ENCODE measurements at regions not wholly inside any gene's neighbourhood (a gene's known extent, or its start where the extent isn't known, plus 50 kb on each side); places are given as distances from the start of the nearest gene placed in this dataset.
"Not testable (repeated sequence)": the region's sequence is repeated elsewhere in the genome, so short reads cannot be mapped to it uniquely, and the experiment has no call there.

DNA sequence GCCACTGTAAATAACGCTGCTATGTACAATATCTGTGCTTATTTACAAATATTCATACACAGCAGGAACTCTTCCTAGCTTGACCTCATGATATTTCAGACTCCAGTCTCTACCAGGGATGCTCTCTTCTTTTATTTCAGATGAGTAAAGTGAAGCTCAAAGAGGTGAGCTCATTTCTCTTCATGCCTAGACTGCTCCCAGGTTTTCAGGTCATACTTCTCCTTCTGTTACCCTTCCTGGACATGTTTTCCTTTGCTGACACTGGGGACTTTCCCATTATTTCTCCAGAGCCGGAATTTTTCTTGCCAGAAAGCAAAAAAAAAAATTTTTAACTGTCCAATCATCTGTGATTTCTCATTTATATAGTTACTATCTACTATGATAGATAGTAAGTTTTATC lies 147.2 kb upstream of the DST start:
- in situ Hi-C loops (cut with HindIII; ENCODE audit: low pct_unique_long_range_greater_than_20kb, low sequenced_read_pairs): no loop called here
- DNase-seq (ENCODE audit: low read depth): no peak

DNA sequence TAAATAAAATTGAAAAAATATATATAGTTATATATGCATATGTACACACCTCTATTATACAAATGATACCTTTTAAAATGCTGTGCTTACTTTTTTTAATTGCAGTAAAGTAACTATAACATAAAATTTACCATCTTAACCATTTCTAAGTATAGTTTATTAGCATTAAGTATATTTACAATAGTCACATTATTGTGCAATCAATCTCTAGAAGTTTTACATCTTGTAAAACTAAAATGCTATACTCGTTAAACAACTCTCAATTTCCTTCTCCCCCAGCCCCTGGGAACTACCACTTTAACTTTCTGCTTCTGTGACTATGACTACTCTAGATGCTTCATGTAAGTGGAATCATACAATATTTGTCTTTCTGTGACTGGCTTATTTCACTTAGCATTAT lies 146.7 kb upstream of the DST start:
- in situ Hi-C loops (cut with HindIII; ENCODE audit: low pct_unique_long_range_greater_than_20kb, low sequenced_read_pairs): no loop called here
- no peak for DNase-seq (ENCODE audit: low read depth)

DNA sequence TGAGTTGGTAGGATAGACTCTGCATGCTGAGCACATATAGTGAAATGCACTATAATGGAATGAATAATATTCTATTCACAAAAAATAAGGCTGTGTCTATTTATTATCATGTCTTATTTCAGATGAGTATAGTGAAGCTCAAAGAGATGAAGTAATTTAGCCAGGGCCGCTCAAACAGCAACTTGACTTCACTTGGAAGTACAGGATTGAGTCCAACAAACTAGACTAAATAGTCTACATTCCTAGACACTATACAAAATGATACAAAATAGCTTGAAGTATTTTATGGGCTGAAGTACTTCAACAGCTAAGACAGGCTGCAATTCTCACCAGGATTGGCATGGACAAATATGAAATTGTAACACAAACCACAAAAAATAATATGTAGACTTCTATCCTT lies 144.5 kb upstream of the DST start:
- in situ Hi-C loops (cut with HindIII; ENCODE audit: low pct_unique_long_range_greater_than_20kb, low sequenced_read_pairs): no loop called here
- no peak for DNase-seq (ENCODE audit: low read depth)

DNA sequence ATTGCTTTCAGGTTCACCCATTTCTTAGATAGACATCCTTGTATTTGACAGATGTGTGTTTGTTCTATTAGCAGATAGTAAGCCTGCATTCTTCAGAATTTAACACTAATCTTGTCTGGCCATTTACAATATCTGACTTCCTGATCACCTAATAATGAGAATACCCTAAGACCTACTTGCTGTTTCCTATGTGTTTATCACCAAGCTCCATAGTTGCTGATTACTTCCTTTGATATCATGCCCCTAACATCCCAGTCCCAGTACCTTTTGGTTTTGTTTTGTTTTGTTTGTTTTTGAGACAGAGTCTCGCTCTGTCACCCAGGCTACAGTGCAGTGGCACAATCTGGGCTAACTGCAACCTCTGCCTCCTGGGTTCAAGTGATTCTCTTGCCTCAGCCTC lies 143.6 kb upstream of the DST start:
- DNase-seq (ENCODE audit: low read depth): no peak
- in situ Hi-C loops (cut with HindIII; ENCODE audit: low pct_unique_long_range_greater_than_20kb, low sequenced_read_pairs): no loop called here

DNA sequence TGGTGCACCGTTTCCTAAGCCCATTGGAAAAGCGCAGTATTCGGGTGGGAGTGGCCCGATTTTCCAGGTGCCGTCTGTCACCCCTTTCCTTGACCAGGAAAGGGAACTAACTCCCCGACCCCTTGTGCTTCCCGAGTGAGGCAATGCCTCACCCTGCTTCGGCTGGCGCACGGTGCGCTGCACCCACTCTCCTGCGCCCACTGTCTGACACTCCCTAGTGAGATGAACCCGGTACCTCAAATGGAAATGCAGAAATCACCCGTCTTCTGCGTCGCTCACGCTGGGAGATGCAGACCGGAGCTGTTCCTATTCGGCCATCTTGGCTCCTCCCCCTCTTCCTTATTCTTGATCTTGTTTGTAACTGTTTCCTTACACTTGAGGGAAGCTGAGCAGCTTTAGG lies 142.8 kb upstream of the DST start:
- DNase-seq (ENCODE audit: low read depth); in situ Hi-C loops (cut with HindIII; ENCODE audit: low pct_unique_long_range_greater_than_20kb, low sequenced_read_pairs): not testable (repeated sequence)

DNA sequence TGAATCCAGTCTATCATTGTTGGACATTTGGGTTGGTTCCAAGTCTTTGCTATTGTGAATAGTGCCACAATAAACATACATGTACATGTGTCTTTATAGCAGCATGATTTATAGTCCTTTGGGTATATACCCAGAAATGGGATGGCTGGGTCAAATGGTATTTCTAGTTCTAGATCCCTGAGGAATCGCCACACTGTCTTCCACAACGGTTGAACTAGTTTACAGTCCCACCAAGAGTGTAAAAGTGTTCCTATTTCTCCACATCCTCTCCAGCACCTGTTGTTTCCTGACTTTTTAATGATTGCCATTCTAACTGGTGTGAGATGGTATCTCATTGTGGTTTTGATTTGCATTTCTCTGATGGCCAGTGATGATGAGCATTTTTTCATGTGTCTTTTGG lies 137.4 kb upstream of the DST start:
- DNase-seq (ENCODE audit: low read depth); in situ Hi-C loops (cut with HindIII; ENCODE audit: low pct_unique_long_range_greater_than_20kb, low sequenced_read_pairs): not testable (repeated sequence)

DNA sequence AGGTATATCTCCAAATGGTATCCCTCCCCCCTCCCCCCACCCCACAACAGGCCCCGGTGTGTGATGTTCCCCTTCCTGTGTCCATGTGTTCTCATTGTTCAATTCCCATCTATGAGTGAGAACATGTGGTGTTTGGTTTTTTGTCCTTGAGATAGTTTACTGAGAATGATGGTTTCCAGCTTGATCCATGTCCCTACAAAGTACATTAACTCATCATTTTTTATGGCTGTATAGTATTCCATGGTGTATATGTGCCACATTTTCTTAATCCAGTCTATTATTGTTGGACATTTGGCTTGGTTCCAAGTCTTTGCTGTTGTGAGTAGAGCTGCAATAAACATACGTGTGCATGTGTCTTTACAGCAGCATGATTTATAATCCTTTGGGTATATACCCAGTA lies 135.8 kb upstream of the DST start:
- in situ Hi-C loops (cut with HindIII; ENCODE audit: low pct_unique_long_range_greater_than_20kb, low sequenced_read_pairs); DNase-seq (ENCODE audit: low read depth): not testable (repeated sequence)

DNA sequence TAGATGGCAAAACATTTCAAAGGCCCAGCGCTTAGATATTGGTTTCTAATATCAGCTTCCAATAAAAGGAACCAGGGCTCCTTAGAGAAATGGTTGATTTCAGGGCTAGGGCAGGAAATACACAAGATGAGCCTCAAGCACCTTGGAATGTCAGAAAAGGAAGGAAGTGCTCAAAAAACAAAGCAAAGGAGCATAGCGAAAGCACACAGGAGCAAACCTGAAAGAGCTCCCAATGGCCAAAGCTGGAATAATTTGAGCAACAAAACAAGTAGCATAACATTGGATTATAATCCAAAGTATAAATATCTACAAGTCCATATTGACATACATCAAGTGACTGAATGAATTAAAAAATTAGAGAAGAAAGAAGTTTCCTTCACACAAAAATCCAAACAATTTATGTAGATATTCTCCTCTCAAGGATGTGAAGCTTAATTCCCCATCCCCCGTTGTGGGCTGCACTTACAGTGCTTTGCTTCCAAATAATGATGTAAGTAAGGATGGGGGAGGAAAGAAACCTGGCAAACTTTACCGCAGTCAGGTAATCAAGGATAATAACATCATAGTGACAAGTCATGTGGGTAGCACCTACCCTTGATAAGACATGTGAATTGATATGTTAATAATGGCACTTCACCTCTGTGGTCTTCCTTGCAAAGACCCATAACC lies 132.9 kb upstream of the DST start:
- no peak for DNase-seq (ENCODE audit: low read depth)
- in situ Hi-C loops (cut with HindIII; ENCODE audit: low pct_unique_long_range_greater_than_20kb, low sequenced_read_pairs): no loop called here

DNA sequence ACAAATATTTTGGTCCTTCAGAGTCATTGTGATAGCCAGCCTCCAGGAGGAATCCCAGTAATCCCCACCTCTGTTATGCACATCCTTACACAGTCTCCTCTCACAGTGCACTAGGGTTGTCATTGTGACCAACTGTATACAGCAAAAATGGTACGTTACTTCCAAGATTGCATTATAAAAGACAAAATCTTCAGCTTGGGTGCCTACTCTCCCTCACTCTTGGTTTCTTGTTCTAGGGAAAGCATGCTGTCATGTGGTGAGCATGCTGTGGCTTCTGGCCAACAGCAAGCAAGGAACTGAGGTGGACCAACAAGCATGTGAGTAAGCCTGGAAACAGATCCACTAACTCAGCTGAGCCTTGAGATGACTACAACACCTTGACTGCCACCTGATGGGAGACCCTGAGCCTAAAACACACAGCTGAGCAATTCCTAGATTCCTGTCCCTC lies 130.1 kb upstream of the DST start:
- DNase-seq (ENCODE audit: low read depth): peak; percentile 52
- in situ Hi-C loops (cut with HindIII; ENCODE audit: low pct_unique_long_range_greater_than_20kb, low sequenced_read_pairs): no loop called here

DNA sequence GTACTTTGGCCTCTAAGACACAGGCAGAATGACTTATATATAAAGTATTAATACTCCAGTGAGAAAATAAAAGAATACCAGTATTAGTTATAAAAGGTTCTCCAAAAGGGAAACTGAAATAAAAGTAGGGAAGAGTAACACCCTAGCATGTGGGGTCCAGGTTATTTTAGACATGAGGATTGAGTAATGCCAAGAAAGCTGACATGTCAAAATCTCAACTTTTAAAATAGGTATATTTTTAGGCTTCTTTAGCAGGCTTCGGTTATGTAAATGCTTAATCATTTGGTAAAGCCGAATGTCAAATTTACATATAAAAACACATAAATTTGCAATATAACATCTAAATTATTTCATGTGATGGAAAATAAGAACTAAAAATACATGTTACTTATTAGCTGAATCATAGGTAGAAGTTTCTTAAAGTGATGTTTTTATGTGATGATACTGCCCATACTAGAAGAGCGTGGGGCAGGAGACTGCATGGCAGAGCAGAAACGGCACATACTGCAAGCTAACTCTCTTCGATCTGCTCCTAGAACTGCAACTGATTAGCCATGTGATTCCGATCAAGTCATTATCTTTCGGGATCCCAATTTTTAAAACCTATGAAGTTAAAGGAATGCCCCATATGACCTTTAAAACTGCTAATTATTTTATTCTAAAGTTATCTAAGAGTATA lies 129.4 kb upstream of the DST start:
- in situ Hi-C loops (cut with HindIII; ENCODE audit: low pct_unique_long_range_greater_than_20kb, low sequenced_read_pairs): no loop called here

DNA sequence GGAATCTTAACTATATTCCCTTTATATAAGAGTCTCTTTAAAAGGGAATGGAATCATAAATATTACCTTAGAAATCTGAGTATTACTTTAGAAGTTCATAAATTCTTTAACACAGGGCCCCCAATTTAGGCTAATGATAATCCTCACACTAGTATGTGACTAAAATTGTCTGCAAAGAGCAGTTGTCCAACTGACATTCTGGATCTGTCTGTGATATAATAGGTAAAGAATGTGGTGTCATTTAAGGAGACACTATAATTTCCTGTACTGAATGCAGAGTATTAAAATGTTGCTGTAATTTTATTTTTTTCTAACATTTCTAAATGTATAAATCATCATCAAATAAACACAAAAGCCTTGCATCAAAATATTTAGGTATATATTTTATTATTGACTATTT lies 128.5 kb upstream of the DST start:
- in situ Hi-C loops (cut with HindIII; ENCODE audit: low pct_unique_long_range_greater_than_20kb, low sequenced_read_pairs): no loop called here
- no peak for DNase-seq (ENCODE audit: low read depth)

More for the DNA sequence above, 129.4 kb upstream of the DST start:
- no peak for DNase-seq (ENCODE audit: low read depth)

DNA sequence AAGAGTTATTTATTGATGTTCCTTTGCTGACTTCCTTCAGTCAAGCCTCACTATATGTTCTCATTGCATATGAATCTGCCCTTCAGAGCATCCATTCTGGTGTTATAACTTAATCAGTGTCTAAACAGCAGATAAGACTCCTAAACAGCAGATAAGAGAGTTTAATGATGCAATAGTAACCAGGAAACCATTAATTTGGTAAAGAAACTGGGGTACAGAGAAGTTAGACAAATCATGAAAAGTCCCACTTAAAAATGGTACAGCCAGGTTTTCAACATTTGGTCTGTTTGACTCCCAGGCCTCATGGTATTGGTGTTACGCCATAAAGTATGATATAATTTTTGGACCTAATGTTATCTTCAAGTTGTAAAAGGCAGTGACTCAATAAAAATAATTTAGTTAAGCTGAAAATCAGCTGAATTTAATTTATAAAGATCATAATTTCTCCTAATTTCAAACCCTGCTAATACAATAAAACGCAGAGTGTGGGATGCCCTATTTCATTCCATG lies 127.4 kb upstream of the DST start:
- in situ Hi-C loops (cut with HindIII; ENCODE audit: low pct_unique_long_range_greater_than_20kb, low sequenced_read_pairs): no loop called here

DNA sequence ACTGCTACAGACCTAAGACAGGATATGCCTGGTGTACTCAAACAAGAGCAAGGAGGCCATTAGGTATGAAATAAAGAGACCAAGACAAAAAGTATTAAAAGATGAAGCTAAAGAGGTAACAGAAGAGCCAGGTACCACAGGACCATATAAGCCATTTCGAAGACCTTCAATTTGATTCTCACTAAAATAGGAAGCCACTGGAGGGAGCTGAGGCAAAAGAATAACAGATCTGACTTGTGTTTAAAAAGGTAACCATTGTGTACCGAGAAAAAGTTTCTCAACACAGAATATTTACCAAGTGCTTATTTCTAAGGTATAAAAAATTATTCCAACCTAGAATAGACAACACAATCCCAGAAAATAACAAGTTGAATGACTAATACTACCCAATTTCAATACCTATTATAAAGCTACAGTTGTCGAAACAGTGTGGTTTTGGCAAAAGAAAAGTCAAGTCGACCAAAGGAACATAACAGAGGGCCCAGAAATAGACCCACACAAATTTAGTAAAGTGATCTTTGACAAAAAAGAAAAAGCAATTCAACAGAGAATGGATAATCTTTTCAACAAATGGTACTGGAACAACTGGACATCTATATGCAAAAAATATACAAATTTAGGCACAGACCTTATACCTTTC lies 125.3 kb upstream of the DST start:
- in situ Hi-C loops (cut with HindIII; ENCODE audit: low pct_unique_long_range_greater_than_20kb, low sequenced_read_pairs): no loop called here
- no peak for DNase-seq (ENCODE audit: low read depth)

More for the DNA sequence above, 127.4 kb upstream of the DST start:
- no peak for DNase-seq (ENCODE audit: low read depth)

DNA sequence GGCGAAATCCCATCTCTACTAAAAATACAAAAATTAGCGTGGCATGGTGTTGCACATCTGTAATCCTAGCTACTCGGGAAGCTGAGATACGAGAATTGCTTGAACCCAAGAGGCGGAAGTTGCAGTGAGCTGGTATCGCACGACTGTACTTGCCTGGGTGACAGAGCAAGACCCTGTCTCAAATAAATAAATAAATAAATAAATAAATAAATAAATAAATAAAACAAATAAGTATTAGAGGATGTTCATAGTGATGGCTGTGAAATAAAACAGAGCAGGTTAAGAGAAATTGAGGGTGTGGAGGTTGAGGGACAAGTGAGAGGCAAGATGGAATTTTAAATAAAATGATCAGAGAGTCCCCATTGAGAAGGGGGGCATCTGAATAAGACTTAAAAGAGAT lies 124.7 kb upstream of the DST start:
- in situ Hi-C loops (cut with HindIII; ENCODE audit: low pct_unique_long_range_greater_than_20kb, low sequenced_read_pairs): no loop called here

DNA sequence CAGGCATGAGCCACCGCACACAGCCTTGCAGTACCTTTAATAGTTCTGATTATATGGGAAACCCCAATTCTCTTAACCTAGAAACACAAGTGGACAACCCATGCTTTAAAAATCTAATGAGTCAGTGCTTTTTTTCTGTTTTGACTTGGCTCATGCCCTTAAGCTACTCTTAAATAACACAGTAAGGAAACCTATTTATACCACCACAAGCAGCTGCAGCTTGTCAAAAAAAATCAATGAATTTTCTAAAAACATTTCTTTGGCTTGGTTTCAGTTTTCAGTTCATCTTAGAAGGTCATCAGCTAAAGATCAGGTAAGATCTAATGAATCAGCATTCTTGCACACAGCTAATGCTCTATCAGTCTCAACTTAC lies 124.1 kb upstream of the DST start:
- in situ Hi-C loops (cut with HindIII; ENCODE audit: low pct_unique_long_range_greater_than_20kb, low sequenced_read_pairs): no loop called here
- no peak for DNase-seq (ENCODE audit: low read depth)

More for the DNA sequence above, 124.7 kb upstream of the DST start:
- no peak for DNase-seq (ENCODE audit: low read depth)

DNA sequence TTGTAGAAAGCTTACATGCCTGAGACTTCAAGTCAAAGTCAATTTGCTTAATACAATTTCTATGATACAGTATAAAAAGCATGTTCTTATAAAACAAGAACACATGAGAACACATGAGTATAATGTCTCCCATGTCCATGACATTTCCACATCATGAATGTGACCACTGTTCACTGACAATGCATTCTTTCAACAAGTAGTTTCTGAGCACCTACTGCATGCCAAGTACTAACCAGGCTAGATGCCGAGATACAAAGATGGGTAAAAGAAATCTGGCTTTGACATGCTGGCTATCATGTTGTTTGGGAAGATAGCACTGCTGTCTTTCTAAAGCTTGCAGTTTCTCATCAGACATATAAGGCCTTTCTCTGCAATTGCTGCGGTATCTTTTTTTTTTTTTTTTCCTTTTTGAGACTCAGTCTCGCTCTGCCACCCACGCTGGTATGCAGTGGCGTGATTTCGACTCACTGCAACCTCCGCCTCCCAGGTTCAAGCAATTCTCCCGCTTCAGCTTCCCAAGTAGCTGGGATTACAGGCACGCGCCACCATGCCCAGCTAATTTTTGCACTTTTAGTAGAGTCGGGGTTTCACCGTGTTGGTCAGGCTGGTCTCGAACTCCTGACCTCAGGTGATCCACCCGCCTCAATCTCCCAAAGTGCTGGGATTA lies 123.6 kb upstream of the DST start:
- DNase-seq (ENCODE audit: low read depth): no peak
- in situ Hi-C loops (cut with HindIII; ENCODE audit: low pct_unique_long_range_greater_than_20kb, low sequenced_read_pairs): no loop called here

DNA sequence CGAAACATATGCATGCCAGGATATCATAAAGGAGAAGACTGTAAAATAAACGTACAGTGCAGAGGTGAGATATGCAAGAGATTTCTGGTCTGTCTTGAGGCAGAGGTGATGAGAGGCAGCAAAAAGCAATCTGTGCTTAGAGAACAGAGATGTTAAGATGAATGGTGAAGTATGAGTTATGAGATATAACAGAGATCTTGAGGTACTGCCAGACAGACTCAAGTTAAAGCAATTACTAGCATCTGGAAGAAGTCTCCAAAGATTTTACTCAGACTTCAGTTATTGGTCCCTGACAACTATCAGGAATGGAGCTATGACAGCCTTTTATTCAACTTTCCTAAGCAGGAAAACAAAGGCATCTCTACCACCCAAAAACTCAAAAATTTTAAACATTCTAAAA lies 122.8 kb upstream of the DST start:
- in situ Hi-C loops (cut with HindIII; ENCODE audit: low pct_unique_long_range_greater_than_20kb, low sequenced_read_pairs): no loop called here
- DNase-seq (ENCODE audit: low read depth): no peak

DNA sequence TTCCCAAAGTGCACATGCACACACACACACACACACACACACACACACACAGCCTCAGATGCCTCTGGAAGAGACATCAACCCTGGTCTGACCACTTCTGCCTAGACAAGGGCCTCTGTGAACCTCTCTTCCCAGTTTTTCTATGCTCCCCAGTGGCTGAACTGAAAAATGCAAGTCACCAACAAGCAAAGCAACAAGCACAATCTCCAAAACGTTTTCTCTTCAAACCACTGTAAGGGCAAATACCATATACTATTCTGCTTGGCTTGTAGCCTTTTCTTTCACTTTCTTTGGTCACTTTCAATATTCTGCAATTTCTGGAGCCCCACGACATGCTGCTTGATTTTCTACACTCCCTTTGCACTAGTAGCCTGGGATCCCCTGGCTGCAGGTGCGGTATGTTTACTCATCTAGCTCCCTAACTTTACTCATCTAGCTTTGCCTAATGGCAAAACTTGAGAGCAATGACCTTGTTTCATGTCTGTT lies 121.4 kb upstream of the DST start:
- DNase-seq (ENCODE audit: low read depth): peak; percentile 69
- in situ Hi-C loops (cut with HindIII; ENCODE audit: low pct_unique_long_range_greater_than_20kb, low sequenced_read_pairs): no loop called here

DNA sequence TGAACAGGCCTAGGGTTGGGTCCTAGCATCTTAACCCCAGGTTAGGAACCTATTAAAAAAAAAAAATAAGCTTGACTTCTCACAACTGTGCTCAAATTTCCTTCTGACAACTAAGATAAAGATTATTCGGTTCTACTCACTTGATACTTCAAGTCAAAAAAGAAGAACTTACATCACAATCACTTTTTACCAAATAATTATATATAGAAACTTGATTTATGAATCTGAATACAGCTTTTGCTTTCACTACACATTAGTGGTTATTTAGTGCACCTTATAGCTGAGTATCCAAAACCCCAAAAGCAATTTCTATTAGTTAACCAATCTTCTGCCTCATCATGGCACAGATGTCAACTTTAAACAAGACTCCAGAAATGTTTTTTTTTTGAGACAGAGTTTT lies 119.0 kb upstream of the DST start:
- in situ Hi-C loops (cut with HindIII; ENCODE audit: low pct_unique_long_range_greater_than_20kb, low sequenced_read_pairs): no loop called here
- DNase-seq (ENCODE audit: low read depth): no peak

Data from Caki2 (cell line).